ENCODE measurements at regions not wholly inside any gene's neighbourhood (a gene's known extent, or its start where the extent isn't known, plus 50 kb on each side); places are given as distances from the start of the nearest gene placed in this dataset.

- no peak for DNase-seq
- no peaks in the 10 kb centered on the region for H3K4me1 Mint-ChIP-seq
- Histone ChIP-seq H3K27me3 (ENCODE audit: control insufficient read depth, insufficient read depth, low read length) (no peaks in the 10 kb centered on the region), H3K9me3 (ENCODE audit: control insufficient read depth, insufficient read depth, low read length) (no peaks in the 10 kb centered on the region), H3K4me3 (ENCODE audit: low read length) (no peak overlapping the region), H3K27ac (ENCODE audit: low read length) (no peak overlapping the region), H3K4me1 (ENCODE audit: control insufficient read depth, insufficient read depth, low read length) (no peaks in the 10 kb centered on the region), H3K36me3 (ENCODE audit: control insufficient read depth, insufficient read depth, low read length) (no peaks in the 10 kb centered on the region)
- intact Hi-C loops (cut with micrococcal nuclease), result no loop called here
- no peak overlapping the region for H3K4me3 Mint-ChIP-seq
- ATAC-seq, result no peak
- H3K27ac Mint-ChIP-seq, result no peak overlapping the region
- H3K27me3 Mint-ChIP-seq (ENCODE audit: low read depth in 2 of 2), result peaks cover 0 to 39% of the 10 kb centered on the region in 2 donors
- no peaks in the 10 kb centered on the region for H3K9me3 Mint-ChIP-seq
- no peaks in the 10 kb centered on the region for H3K36me3 Mint-ChIP-seq
- no peak for TF ChIP-seq CTCF (IDR thresholded peaks at IDR 0.05)
- WGBS (ENCODE audit: insufficient coverage), result 93% methylated on average over 1 of the region's 1 CpG
These were observed 64.7 kb upstream of the UBQLN2 start for GRCh38 chrX:56498756-56499155.

- ATAC-seq (no peak), DNase-seq (no peak)
- Histone ChIP-seq H3K4me3 (ENCODE audit: low read length) (no peak overlapping the region), H3K36me3 (ENCODE audit: control insufficient read depth, insufficient read depth, low read length) (no peaks in the 10 kb centered on the region), H3K27me3 (ENCODE audit: control insufficient read depth, insufficient read depth, low read length) (no peaks in the 10 kb centered on the region), H3K27ac (ENCODE audit: low read length) (no peak overlapping the region), H3K4me1 (ENCODE audit: control insufficient read depth, insufficient read depth, low read length) (no peaks in the 10 kb centered on the region), H3K9me3 (ENCODE audit: control insufficient read depth, insufficient read depth, low read length) (no peaks in the 10 kb centered on the region)
- Mint-ChIP-seq H3K36me3 (no peaks in the 10 kb centered on the region), H3K27ac (no peak overlapping the region), H3K9me3 (no peaks in the 10 kb centered on the region), H3K27me3 (ENCODE audit: low read depth in 2 of 2) (peaks cover 0 to 33% of the 10 kb centered on the region in 2 donors), H3K4me3 (no peak overlapping the region), H3K4me1 (no peaks in the 10 kb centered on the region)
- WGBS (ENCODE audit: insufficient coverage), result 67% methylated on average over 1 of the region's 3 CpGs
- intact Hi-C loops (cut with micrococcal nuclease), result no loop called here
- TF ChIP-seq CTCF (IDR thresholded peaks at IDR 0.05), result no peak
These were observed 64.1 kb upstream of the UBQLN2 start for GRCh38 chrX:56499372-56499771.

GRCh38 chrX:56503941-56504673, 59.3 kb upstream of the UBQLN2 start:
- no peak overlapping the region for H3K4me3 ChIP-seq (ENCODE audit: low read length)
- intact Hi-C loops (cut with micrococcal nuclease), result no loop called here
- H3K9me3 Mint-ChIP-seq, result peaks cover 1 to 3% of the 10 kb centered on the region in 2 donors
- no peak overlapping the region for H3K27ac Mint-ChIP-seq
- no peak overlapping the region for H3K4me3 Mint-ChIP-seq
- no peaks in the 10 kb centered on the region for H3K4me1 ChIP-seq (ENCODE audit: control insufficient read depth, insufficient read depth, low read length)
- DNase-seq (no peak), ATAC-seq (no peak)
- peaks cover 5% of the 10 kb centered on the region for H3K9me3 ChIP-seq (ENCODE audit: control insufficient read depth, insufficient read depth, low read length)
- H3K27ac ChIP-seq (ENCODE audit: low read length), result no peak overlapping the region
- no peaks in the 10 kb centered on the region for H3K4me1 Mint-ChIP-seq
- WGBS (ENCODE audit: insufficient coverage), result 95% methylated on average over 2 of the region's 2 CpGs
- H3K36me3 Mint-ChIP-seq, result no peaks in the 10 kb centered on the region
- H3K27me3 ChIP-seq (ENCODE audit: control insufficient read depth, insufficient read depth, low read length), result no peaks in the 10 kb centered on the region
- no peak for TF ChIP-seq CTCF (IDR thresholded peaks at IDR 0.05)
- H3K36me3 ChIP-seq (ENCODE audit: control insufficient read depth, insufficient read depth, low read length), result no peaks in the 10 kb centered on the region
- H3K27me3 Mint-ChIP-seq (ENCODE audit: low read depth in 2 of 2), result peaks cover 7 to 63% of the 10 kb centered on the region in 2 donors

- intact Hi-C loops (cut with micrococcal nuclease), result no loop called here
- Mint-ChIP-seq H3K36me3 (no peaks in the 10 kb centered on the region), H3K27me3 (ENCODE audit: low read depth in 2 of 2) (peaks cover 7 to 66% of the 10 kb centered on the region in 2 donors), H3K4me1 (no peaks in the 10 kb centered on the region), H3K9me3 (peaks cover 3 to 10% of the 10 kb centered on the region in 2 donors), H3K27ac (no peak overlapping the region), H3K4me3 (no peak overlapping the region)
- ATAC-seq, result no peak
- peaks cover 5% of the 10 kb centered on the region for H3K9me3 ChIP-seq (ENCODE audit: control insufficient read depth, insufficient read depth, low read length)
- no peak overlapping the region for H3K27ac ChIP-seq (ENCODE audit: low read length)
- DNase-seq, result no peak
- H3K27me3 ChIP-seq (ENCODE audit: control insufficient read depth, insufficient read depth, low read length), result no peaks in the 10 kb centered on the region
- TF ChIP-seq CTCF (IDR thresholded peaks at IDR 0.05), result no peak
- 88% methylated on average over 3 of the region's 4 CpGs for WGBS (ENCODE audit: insufficient coverage)
- H3K4me3 ChIP-seq (ENCODE audit: low read length), result no peak overlapping the region
- no peaks in the 10 kb centered on the region for H3K4me1 ChIP-seq (ENCODE audit: control insufficient read depth, insufficient read depth, low read length)
- H3K36me3 ChIP-seq (ENCODE audit: control insufficient read depth, insufficient read depth, low read length), result no peaks in the 10 kb centered on the region
These were observed 57.6 kb upstream of the UBQLN2 start for GRCh38 chrX:56505866-56506265.

Data from natural killer cell (primary cell).